Fibroblast of lung (primary cell): ENCODE measurements at regions not wholly inside any gene's neighbourhood (a gene's known extent, or its start where the extent isn't known, plus 50 kb on each side); places are given as distances from the start of the nearest gene placed in this dataset.

Experiments used
- CTCF ChIP-seq, 2 donors: IDR thresholded peaks in 1 of 2; conservative IDR thresholded peaks in 1 of 2; 1 replicate in 1 of 2; 2 replicates in 1 of 2; pipeline ENCODE4 v1.5.1; 2011 to 2012; ENCODE audit warnings: low read length in 2 of 2, control low read depth in 1 of 2, inconsistent platforms in 1 of 2, low read depth in 1 of 2, mild to moderate bottlenecking in 1 of 2
- EZH2 ChIP-seq: IDR thresholded peaks from 2 replicates; pipeline ENCODE4 v1.5.1; 2012; ENCODE audit warnings: low read length, control low read depth, mild to moderate bottlenecking; ENCODE audit errors: missing control alignments

DNA sequence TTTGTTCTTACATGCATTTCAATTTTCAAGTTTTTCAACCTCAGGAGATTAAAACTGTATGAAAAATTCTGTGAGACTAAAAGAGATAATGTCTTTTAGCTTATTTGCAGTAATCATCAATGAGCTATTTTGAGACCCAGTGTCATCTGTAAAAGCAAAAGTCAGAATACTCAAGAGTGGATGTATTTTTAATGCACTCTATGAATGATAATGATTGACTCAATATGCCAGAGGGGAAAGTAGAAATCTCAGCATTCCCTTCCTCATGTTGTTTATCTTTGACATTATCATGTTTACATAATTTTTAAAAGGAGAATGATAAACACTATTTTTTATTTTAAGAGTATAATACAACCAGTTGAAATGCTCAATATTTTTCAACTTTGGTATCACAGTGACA is 162.1 kb downstream of the MMUT start:
- TF ChIP-seq EZH2 (no peak), CTCF (conservative IDR thresholded peaks at IDR 0.05 in 1 of 2, IDR thresholded peaks at IDR 0.05 in 1 of 2; ENCODE audit: low read depth in 1 of 2, low read length in 2 of 2) (no peak)
